Endothelial cell of umbilical vein (primary cell): ENCODE measurements at regions not wholly inside any gene's neighbourhood (a gene's known extent, or its start where the extent isn't known, plus 50 kb on each side); places are given as distances from the start of the nearest gene placed in this dataset.
"Not testable (repeated sequence)": the region's sequence is repeated elsewhere in the genome, so short reads cannot be mapped to it uniquely, and the experiment has no call there.

Experiments used
- BruUV-seq: library from RNA; stranded (reverse); fragments of 400-500 nt; replicated peaks from 2 replicates; lab custom pipeline; 2021; lab: Mats Ljungman, UMichigan
- CTCF ChIA-PET: fragments of 300-600, 350-600 bp; sonication (Branson Sonifier 250); formaldehyde crosslinking; loops from one replicate; lab custom pipeline; 2021; ENCODE audit warnings: antibody characterized with exemption, inconsistent platforms; lab: Charles Lee
- POLR2A ChIA-PET: fragments of 300-600, 350-600 bp; sonication (Branson Sonifier 250); formaldehyde crosslinking; loops from one replicate; lab custom pipeline; 2021; ENCODE audit warnings: antibody characterized with exemption, inconsistent platforms; lab: Charles Lee
- DNase-seq: peaks from one replicate; pipeline ENCODE4 v3.0.0-alpha.2; 2011; ENCODE audit warnings: low read depth, low spot score
- FAIRE-seq: peaks from 2 replicates; lab custom pipeline; 2011; peaks lifted over from hg19 to GRCh38; lab: Jason Lieb, UNC
- H2AFZ ChIP-seq: 2 replicates; pipeline ENCODE4 v1.6.0; 2012; ENCODE audit warnings: low read depth, low read length, control low read depth, inconsistent platforms
- H3K27ac ChIP-seq: 2 replicates; pipeline ENCODE4 v1.5.1; 2011; ENCODE audit warnings: low read depth, mild to moderate bottlenecking, control low read depth, low read length, moderate library complexity; ENCODE audit not compliant: insufficient read depth
- H3K27me3 ChIP-seq, 2 experiments: 2 replicates each; pipeline versions ENCODE4 v1.6.0 to v1.6.1; 2011; ENCODE audit warnings: low read length in 2 of 2, mixed read lengths in 1 of 2; ENCODE audit not compliant: control insufficient read depth in 2 of 2, insufficient read depth in 2 of 2
- H3K36me3 ChIP-seq, 2 experiments: 2 replicates in 1 of 2; 3 replicates in 1 of 2; pipeline ENCODE4 v1.5.1; 2011; ENCODE audit warnings: low read length in 2 of 2, mild to moderate bottlenecking in 1 of 2, moderate library complexity in 1 of 2; ENCODE audit not compliant: control insufficient read depth in 2 of 2, insufficient read depth in 2 of 2; ENCODE audit errors: extremely low read depth in 1 of 2
- H3K4me1 ChIP-seq: 3 replicates; pipeline ENCODE4 v1.5.1; 2011; ENCODE audit warnings: mild to moderate bottlenecking, low read length; ENCODE audit not compliant: control insufficient read depth, insufficient read depth; ENCODE audit errors: extremely low read depth
- H3K4me2 ChIP-seq: 2 replicates; pipeline ENCODE4 v1.6.1; 2011; ENCODE audit warnings: low read length, control low read depth, mixed read lengths; ENCODE audit not compliant: insufficient read depth
- H3K4me3 ChIP-seq, 3 experiments: fragments of 200-600 bp in 1 of 3; sonication (generic), shearing (Covaris generic) in 1 of 3; replicated peaks in 1 of 3; 2 replicates each; pipeline ENCODE4 v1.5.1; 2011 to 2016; ENCODE audit warnings: control low read depth in 3 of 3, low read length in 3 of 3, mild to moderate bottlenecking in 2 of 3, inconsistent platforms in 1 of 3, low read depth in 1 of 3, moderate library complexity in 1 of 3; ENCODE audit not compliant: insufficient read depth in 1 of 3
- H3K79me2 ChIP-seq: 2 replicates; pipeline ENCODE4 v1.6.0; 2012; ENCODE audit warnings: low read length, inconsistent platforms; ENCODE audit not compliant: control insufficient read depth, insufficient read depth
- H3K9ac ChIP-seq: replicated peaks from 2 replicates; pipeline ENCODE3; 2011; ENCODE audit warnings: low read length, control low read depth; ENCODE audit not compliant: insufficient read depth; ENCODE audit errors: extremely low read depth
- H3K9me1 ChIP-seq: replicated peaks from 3 replicates; pipeline ENCODE4 v1.6.0; 2011; ENCODE audit warnings: mild to moderate bottlenecking, low read length; ENCODE audit not compliant: control insufficient read depth, insufficient read depth; ENCODE audit errors: extremely low read depth
- H3K9me3 ChIP-seq: replicated peaks from 2 replicates; pipeline ENCODE4 v1.5.1; 2012; ENCODE audit warnings: low read length, inconsistent platforms; ENCODE audit not compliant: control insufficient read depth, insufficient read depth
- H4K20me1 ChIP-seq: replicated peaks from 2 replicates; pipeline ENCODE3; 2011; ENCODE audit warnings: mild to moderate bottlenecking, low read length; ENCODE audit not compliant: control insufficient read depth, insufficient read depth; ENCODE audit errors: extremely low read depth
- CTCF ChIP-seq, 2 donors: IDR thresholded peaks; 1 replicate in 1 of 2; 2 replicates in 1 of 2; pipeline ENCODE4 v1.5.1; 2011; ENCODE audit warnings: low read length in 2 of 2, mild to moderate bottlenecking in 2 of 2, moderate library complexity in 2 of 2, control low read depth in 1 of 2, inconsistent platforms in 1 of 2, low read depth in 1 of 2; ENCODE audit not compliant: insufficient read depth in 1 of 2; ENCODE audit errors: extremely low read depth in 1 of 2
- EZH2 ChIP-seq: IDR thresholded peaks from 2 replicates; pipeline ENCODE4 v1.6.1; 2012; ENCODE audit warnings: borderline replicate concordance, low read depth, mild to moderate bottlenecking, moderate library complexity, low read length, inconsistent platforms; ENCODE audit not compliant: severe bottlenecking
- FOS ChIP-seq: IDR thresholded peaks from 2 replicates; pipeline ENCODE4 v1.6.1; 2011; ENCODE audit warnings: mild to moderate bottlenecking, low read length, moderate library complexity, borderline replicate concordance; ENCODE audit not compliant: insufficient read depth
- GATA2 ChIP-seq: IDR thresholded peaks from 2 replicates; pipeline ENCODE4 v1.7.0; 2011; ENCODE audit warnings: low read depth, mild to moderate bottlenecking, moderate library complexity, mixed read lengths, low read length; ENCODE audit not compliant: insufficient read length, insufficient read depth
- JUN ChIP-seq: IDR thresholded peaks from 2 replicates; pipeline ENCODE4 v1.6.1; 2011; ENCODE audit warnings: borderline replicate concordance, low read depth; ENCODE audit not compliant: insufficient read length, insufficient read depth
- MAX ChIP-seq: IDR thresholded peaks from 2 replicates; pipeline ENCODE4 v1.6.1; 2011; ENCODE audit not compliant: insufficient read depth, insufficient read length
- MYC ChIP-seq: IDR thresholded peaks from one replicate; pipeline ENCODE4 v1.6.1; 2011; ENCODE audit warnings: mild to moderate bottlenecking, low read depth, low read length
- POLR2A ChIP-seq: IDR thresholded peaks from 2 replicates; pipeline ENCODE4 v1.6.1; 2012; ENCODE audit warnings: low read depth, mild to moderate bottlenecking, control low read depth, low read length
- POLR2AphosphoS5 ChIP-seq: IDR thresholded peaks from 2 replicates; pipeline ENCODE4 v1.6.1; 2012; ENCODE audit warnings: low read depth, mild to moderate bottlenecking, control low read depth, low read length, moderate library complexity; ENCODE audit not compliant: insufficient read depth
- dilution Hi-C: fragments of 300-500 bp; cut with MboI; formaldehyde crosslinking; loops from one replicate; pipeline ENCODE4 v1.15.0; 2019; ENCODE audit warnings: low sequenced_read_pairs; ENCODE audit not compliant: extremely low pct_ligation_motif_present
- intact Hi-C: fragments of 100-400 bp; cut with micrococcal nuclease; formaldehyde crosslinking; loops from one replicate; pipeline ENCODE4 v1.10.0; 2022

- H2AFZ ChIP-seq, H3K9ac ChIP-seq, H3K27ac ChIP-seq, dilution Hi-C loops, H3K9me3 ChIP-seq, H3K27me3 ChIP-seq, intact Hi-C loops, H3K36me3 ChIP-seq, H3K4me3 ChIP-seq, FAIRE-seq, H3K4me2 ChIP-seq, H3K79me2 ChIP-seq, BruUV-seq, H3K4me1 ChIP-seq, H3K9me1 ChIP-seq, CTCF ChIA-PET, H4K20me1 ChIP-seq, POLR2A ChIA-PET, DNase-seq: not testable (repeated sequence)
These were observed 384.7 kb upstream of the DEPDC1 start for GRCh38 chr1:68881330-68882194.

GRCh38 chr1:68889471-68889870, 392.6 kb upstream of the DEPDC1 start:
- POLR2A ChIA-PET = no interaction called here
- CTCF ChIA-PET = no interaction called here
- FAIRE-seq = no peak

More at GRCh38 chr1:68889471-68889870, 392.6 kb upstream of the DEPDC1 start:
- H2AFZ ChIP-seq = no peak overlapping the region
- no peaks in the 10 kb centered on the region for H3K27me3 ChIP-seq
- no peaks in the 10 kb centered on the region for H3K4me1 ChIP-seq
- no peak overlapping the region for H3K4me3 ChIP-seq
- DNase-seq = no peak
- no peaks in the 10 kb centered on the region for H3K36me3 ChIP-seq
- no peaks in the 10 kb centered on the region for H3K9me1 ChIP-seq
- H3K9me3 ChIP-seq = no peaks in the 10 kb centered on the region
- no peak overlapping the region for H3K9ac ChIP-seq
- H4K20me1 ChIP-seq = no peaks in the 10 kb centered on the region
- no peak overlapping the region for H3K4me2 ChIP-seq
- H3K27ac ChIP-seq = no peak overlapping the region
- TF ChIP-seq JUN (no peak), POLR2A (no peak), EZH2 (no peak), FOS (no peak), CTCF (IDR thresholded peaks at IDR 0.05; ENCODE audit: extremely low read depth in 1 of 2, insufficient read depth in 1 of 2, low read depth in 1 of 2, low read length in 2 of 2) (no peak), MYC (no peak), MAX (no peak), GATA2 (no peak), POLR2AphosphoS5 (no peak)
- H3K79me2 ChIP-seq = no peaks in the 10 kb centered on the region
- BruUV-seq = no TSS peak
- dilution Hi-C loops = no loop called here
- intact Hi-C loops = no loop called here
